Neutrophil (primary cell): ENCODE measurements at regions not wholly inside any gene's neighbourhood (a gene's known extent, or its start where the extent isn't known, plus 50 kb on each side); places are given as distances from the start of the nearest gene placed in this dataset.
"Not testable (repeated sequence)": the region's sequence is repeated elsewhere in the genome, so short reads cannot be mapped to it uniquely, and the experiment has no call there.

Experiments
- H3K27ac ChIP-seq: fragments of 200-600 bp; sonication (generic); 2 replicates; pipeline ENCODE4 v1.5.1; 2016; ENCODE audit warnings: mild to moderate bottlenecking, moderate library complexity
- H3K27me3 ChIP-seq: fragments of 200-600 bp; sonication (generic); 2 replicates; pipeline ENCODE4 v1.6.0; 2016; ENCODE audit warnings: mild to moderate bottlenecking
- H3K36me3 ChIP-seq: fragments of 200-600 bp; sonication (generic); 2 replicates; pipeline ENCODE4 v1.5.1; 2017
- H3K4me1 ChIP-seq, 2 experiments: fragments of 200-600 bp in 1 of 2; sonication (generic) in 1 of 2; 1 replicate in 1 of 2; 2 replicates in 1 of 2; pipeline versions ENCODE4 v1.5.1 to v1.6.1; 2013 to 2016; ENCODE audit warnings: low read depth in 1 of 2, low read length in 1 of 2, mild to moderate bottlenecking in 1 of 2, moderate library complexity in 1 of 2; ENCODE audit not compliant: control insufficient read depth in 1 of 2, insufficient read depth in 1 of 2
- H3K4me3 ChIP-seq, 2 experiments: fragments of 200-600 bp in 1 of 2; sonication (generic) in 1 of 2; 1 replicate in 1 of 2; 2 replicates in 1 of 2; pipeline ENCODE4 v1.5.1; 2013 to 2016; ENCODE audit warnings: low read depth in 1 of 2, low read length in 1 of 2, mild to moderate bottlenecking in 1 of 2, moderate library complexity in 1 of 2
- H3K9me3 ChIP-seq: fragments of 200-600 bp; sonication (generic); 2 replicates; pipeline ENCODE4 v1.5.1; 2016
- TF ChIP-seq, protein P1 (sequence below): fragments of 200-600 bp; sonication (generic); IDR thresholded peaks from 2 replicates; pipeline ENCODE4 v1.5.1; 2016; ENCODE audit warnings: antibody characterized with exemption

DNA sequence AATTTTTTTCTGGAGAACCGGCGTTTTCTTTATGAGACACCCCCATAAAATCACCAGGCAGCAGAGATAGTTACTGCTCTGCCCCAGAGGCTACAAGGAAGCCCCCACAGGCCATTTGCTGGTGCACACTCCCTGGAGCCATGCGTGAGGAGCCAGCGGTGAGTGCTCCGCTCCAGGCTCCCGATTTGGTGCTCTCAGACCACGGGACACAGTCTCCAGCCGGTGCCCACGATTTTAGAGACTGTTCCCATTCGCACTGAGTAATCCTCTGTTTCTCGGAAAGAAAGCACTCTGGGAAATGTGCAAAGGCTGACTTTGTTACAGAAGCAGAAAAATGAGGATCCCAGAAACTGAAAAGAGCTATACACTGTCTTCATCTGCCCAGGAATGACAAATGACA lies 104.9 kb downstream of the RNASET2 start:
- Histone ChIP-seq H3K4me3 (no peak overlapping the region), H3K27me3 (no peaks in the 10 kb centered on the region), H3K9me3 (no peaks in the 10 kb centered on the region), H3K4me1 (no peaks in the 10 kb centered on the region), H3K27ac (no peak overlapping the region), H3K36me3 (no peaks in the 10 kb centered on the region)
- TF ChIP-seq, protein P1, sequence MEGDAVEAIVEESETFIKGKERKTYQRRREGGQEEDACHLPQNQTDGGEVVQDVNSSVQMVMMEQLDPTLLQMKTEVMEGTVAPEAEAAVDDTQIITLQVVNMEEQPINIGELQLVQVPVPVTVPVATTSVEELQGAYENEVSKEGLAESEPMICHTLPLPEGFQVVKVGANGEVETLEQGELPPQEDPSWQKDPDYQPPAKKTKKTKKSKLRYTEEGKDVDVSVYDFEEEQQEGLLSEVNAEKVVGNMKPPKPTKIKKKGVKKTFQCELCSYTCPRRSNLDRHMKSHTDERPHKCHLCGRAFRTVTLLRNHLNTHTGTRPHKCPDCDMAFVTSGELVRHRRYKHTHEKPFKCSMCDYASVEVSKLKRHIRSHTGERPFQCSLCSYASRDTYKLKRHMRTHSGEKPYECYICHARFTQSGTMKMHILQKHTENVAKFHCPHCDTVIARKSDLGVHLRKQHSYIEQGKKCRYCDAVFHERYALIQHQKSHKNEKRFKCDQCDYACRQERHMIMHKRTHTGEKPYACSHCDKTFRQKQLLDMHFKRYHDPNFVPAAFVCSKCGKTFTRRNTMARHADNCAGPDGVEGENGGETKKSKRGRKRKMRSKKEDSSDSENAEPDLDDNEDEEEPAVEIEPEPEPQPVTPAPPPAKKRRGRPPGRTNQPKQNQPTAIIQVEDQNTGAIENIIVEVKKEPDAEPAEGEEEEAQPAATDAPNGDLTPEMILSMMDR = no peak

DNA sequence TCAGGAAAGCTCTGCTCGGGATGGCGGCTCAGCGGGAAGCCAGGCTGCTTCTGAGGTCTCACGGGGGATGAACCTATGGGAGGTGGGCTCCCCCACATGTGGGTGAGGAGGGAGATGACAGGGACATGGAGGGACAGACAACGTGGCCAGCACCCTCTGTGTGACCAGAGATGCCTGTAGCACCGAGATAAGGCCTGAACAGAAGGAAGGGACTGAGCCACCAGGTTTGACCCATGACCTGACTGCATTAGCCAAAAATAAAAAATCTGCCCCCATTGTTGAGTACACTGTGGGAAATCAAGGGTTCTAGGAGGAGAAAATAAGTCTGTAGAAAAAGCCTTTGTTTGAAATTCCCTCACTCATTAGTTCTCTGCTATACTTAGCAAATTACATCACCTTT lies 105.7 kb downstream of the RNASET2 start:
- Histone ChIP-seq H3K36me3 (no peaks in the 10 kb centered on the region), H3K4me3 (no peak overlapping the region), H3K9me3 (no peaks in the 10 kb centered on the region), H3K27me3 (no peaks in the 10 kb centered on the region), H3K4me1 (no peaks in the 10 kb centered on the region), H3K27ac (no peak overlapping the region)
- TF ChIP-seq, protein P1 = no peak

DNA sequence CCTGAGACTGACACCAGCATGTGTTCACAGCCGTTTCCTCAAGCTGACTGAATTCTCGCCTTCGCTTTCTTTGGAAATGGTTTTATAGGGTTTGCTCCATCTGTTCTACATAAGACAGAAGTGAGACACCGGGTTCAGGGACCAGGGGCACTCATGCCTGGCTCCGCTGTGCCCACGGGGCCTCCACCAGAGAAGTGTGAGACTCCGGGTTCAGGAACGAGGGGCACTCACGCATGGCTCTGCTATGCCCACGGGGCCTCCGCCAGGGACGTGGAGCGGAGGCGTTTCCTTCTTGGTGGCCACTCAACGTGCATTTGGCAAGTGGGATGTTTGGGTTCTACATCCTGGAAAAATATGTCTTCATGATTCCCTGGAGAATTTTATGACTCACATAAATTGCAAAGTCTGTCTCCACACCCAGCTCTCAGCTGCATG lies 106.6 kb downstream of the RNASET2 start:
- no peaks in the 10 kb centered on the region for H3K27me3 ChIP-seq
- no peaks in the 10 kb centered on the region for H3K36me3 ChIP-seq
- TF ChIP-seq, protein P1 = no peak
- no peaks in the 10 kb centered on the region for H3K9me3 ChIP-seq
- H3K4me3 ChIP-seq = no peak overlapping the region
- no peak overlapping the region for H3K27ac ChIP-seq
- H3K4me1 ChIP-seq = no peaks in the 10 kb centered on the region

DNA sequence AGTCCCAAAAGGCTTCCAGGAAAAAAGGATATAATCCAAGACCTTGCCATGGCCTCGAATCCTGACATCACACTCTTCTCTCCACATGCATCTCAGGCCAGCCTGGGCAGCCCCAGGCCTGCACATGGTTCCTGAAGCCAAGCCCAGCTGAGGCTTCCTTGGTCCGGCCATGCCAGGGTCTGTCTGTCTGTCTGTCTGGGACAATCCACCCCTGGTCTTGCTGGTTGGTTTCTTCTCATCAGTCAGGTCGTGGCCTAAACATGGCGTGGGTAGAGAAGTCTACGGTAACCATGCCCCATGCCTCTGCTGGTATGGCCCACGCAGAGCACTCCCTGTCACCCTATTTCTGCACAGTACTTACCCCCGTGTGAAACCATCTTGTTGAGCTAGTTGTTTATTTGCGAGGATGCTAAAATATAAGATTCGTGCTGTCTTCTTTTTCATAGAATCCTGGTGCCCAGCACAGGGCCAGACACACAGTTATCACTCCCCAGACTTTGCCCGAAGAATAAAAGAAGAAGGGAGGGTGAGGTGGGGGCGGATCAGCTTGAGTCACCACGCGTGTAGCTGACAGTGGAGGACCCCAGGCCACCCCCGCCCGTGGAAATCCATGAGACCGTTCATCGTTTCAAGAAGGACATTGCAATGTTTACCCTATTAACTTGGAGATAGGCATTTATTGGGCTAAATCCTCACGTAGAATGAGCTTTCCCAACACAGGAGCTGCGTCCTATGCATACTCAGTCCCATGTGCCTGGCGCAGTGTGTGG lies 107.2 kb downstream of the RNASET2 start:
- Histone ChIP-seq H3K4me3 (no peak overlapping the region), H3K27ac (no peak overlapping the region), H3K4me1 (no peaks in the 10 kb centered on the region), H3K9me3 (no peaks in the 10 kb centered on the region), H3K36me3 (no peaks in the 10 kb centered on the region), H3K27me3 (no peaks in the 10 kb centered on the region)
- TF ChIP-seq, protein P1 = no peak

DNA sequence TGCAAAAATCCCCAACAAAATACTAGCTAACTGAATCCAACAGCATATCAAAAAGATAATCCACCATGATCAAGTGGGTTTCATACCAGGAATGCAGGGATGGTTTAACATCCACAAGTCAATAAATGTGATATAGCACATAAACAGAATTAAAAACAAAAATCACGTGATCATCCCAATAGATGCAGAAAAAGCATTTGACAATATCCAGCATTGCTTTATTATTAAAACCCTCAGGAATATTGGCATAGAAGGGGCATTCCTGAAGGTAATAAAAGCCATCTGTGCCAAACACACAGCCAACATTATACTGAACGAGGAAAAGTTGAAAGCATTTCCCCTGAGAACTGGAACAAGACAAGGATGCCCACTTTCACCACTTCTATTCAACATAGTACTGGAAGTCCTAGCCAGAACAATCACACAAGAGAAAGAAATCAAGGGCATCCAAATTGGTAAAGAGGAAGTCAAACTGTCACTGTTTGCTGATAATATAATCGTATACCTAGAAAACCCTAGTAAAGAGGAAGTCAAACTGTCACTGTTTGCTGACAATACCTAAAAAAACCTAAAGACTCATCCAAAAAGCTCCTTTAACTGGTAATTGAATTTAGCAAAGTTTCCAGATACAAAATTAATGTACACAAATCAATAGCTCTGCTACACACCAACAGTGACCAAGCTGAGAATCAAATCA lies 109.8 kb downstream of the RNASET2 start:
- H3K4me1 ChIP-seq, H3K27me3 ChIP-seq, H3K4me3 ChIP-seq, H3K9me3 ChIP-seq, H3K36me3 ChIP-seq, H3K27ac ChIP-seq: not testable (repeated sequence)

DNA sequence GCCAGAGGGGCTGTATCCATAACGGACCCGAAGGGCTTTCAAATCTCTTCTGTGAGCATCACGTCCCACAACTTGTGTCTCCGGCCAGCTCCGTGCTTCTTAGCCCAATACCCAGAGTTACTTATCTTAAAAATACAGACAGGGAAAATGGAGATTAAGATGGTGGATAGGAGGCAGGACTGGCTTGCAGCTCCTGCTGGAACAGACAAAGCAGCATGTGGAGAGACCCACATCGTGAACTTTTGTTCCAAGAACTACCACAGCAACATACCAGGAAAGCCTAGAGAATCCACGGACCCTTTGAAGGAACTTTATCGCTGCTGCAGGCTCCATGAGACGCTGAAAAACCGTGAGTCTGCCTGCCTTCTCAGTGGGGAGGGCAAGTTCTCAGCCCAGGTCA lies 113.7 kb downstream of the RNASET2 start:
- H3K27me3 ChIP-seq = no peaks in the 10 kb centered on the region
- TF ChIP-seq, protein P1 = no peak

More for the DNA sequence above, 113.7 kb downstream of the RNASET2 start:
- no peak overlapping the region for H3K4me3 ChIP-seq
- H3K9me3 ChIP-seq = no peaks in the 10 kb centered on the region
- H3K27ac ChIP-seq = no peak overlapping the region
- no peaks in the 10 kb centered on the region for H3K4me1 ChIP-seq
- no peaks in the 10 kb centered on the region for H3K36me3 ChIP-seq
